ENCODE measurements at regions not wholly inside any gene's neighbourhood (a gene's known extent, or its start where the extent isn't known, plus 50 kb on each side); places are given as distances from the start of the nearest gene placed in this dataset.

DNA sequence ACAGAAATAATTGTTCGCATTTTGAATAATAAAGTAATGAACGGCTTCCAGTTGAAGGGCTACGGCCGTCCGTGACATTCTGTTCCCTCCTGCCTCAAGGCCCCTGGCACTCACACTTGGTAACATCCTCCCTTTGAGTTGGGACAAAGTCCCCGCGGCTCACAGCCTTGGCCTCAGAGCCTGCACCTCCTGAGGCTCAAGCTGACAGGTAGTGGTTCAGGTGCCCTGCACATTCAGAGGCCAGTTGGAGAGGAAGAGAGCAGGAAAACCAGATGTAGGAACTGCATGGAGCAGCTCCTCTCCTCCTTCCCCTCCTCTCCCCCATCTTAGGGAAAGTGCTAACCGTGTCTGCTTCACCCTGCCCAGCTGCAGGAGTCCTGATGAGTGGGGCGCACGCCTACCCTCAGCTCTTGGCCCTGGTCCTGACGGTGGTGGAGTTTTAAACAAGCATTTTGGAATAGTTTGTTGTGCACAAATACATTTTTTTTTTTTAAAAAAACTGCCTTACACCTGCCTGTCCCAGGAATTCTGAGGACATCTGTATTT lies 393.1 kb downstream of the SMOC2 start:
- TF ChIP-seq, protein P1, sequence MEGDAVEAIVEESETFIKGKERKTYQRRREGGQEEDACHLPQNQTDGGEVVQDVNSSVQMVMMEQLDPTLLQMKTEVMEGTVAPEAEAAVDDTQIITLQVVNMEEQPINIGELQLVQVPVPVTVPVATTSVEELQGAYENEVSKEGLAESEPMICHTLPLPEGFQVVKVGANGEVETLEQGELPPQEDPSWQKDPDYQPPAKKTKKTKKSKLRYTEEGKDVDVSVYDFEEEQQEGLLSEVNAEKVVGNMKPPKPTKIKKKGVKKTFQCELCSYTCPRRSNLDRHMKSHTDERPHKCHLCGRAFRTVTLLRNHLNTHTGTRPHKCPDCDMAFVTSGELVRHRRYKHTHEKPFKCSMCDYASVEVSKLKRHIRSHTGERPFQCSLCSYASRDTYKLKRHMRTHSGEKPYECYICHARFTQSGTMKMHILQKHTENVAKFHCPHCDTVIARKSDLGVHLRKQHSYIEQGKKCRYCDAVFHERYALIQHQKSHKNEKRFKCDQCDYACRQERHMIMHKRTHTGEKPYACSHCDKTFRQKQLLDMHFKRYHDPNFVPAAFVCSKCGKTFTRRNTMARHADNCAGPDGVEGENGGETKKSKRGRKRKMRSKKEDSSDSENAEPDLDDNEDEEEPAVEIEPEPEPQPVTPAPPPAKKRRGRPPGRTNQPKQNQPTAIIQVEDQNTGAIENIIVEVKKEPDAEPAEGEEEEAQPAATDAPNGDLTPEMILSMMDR (IDR thresholded peaks at IDR 0.05) = no peak
- TF ChIP-seq POLR2A (IDR thresholded peaks at IDR 0.05) = no peak
- no peak for ATAC-seq
- Histone ChIP-seq H3K4me1 (no peaks in the 10 kb centered on the region), H3K4me3 (no peak overlapping the region), H3K27ac (no peak overlapping the region), H3K27me3 (peaks cover 0 to 14% (median 0%) of the 10 kb centered on the region in 9 donors), H3K9me3 (no peaks in the 10 kb centered on the region), H3K36me3 (no peaks in the 10 kb centered on the region)
- DNase-seq = no peak
- intact Hi-C loops (cut with DNase I) = no loop called here
- WGBS, 4 donors = 61 to 71% (median 64%) methylated on average over 10 to 11 of the region's 11 CpGs

DNA sequence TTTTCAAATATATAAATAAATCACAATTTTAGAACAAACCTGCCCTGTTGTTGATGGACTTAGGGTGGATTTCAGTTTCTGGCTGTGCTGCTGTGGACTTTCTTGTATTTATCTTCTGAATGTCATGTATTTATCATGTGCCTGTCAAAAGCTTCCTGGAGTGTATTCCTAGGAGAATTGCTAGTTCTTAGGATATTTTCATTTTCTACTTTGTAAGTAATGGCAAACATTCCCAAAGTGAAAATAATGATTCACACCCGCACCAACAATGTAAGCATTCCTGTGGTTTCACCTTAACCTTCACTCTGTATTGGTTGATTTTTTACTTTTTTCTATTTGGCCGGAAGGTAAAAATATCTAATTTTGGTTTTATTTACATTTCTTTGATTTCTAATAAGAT lies 387.8 kb downstream of the SMOC2 start:
- no peak overlapping the region for H3K27ac ChIP-seq
- WGBS, 4 donors = 65 to 80% (median 71%) methylated on average over 2 of the region's 2 CpGs
- no peak for ATAC-seq
- H3K36me3 ChIP-seq = no peaks in the 10 kb centered on the region
- no peak for DNase-seq
- TF ChIP-seq POLR2A (IDR thresholded peaks at IDR 0.05) = no peak
- intact Hi-C loops (cut with DNase I) = no loop called here
- no peak overlapping the region for H3K4me3 ChIP-seq
- no peaks in the 10 kb centered on the region for H3K9me3 ChIP-seq
- H3K27me3 ChIP-seq = no peaks in the 10 kb centered on the region
- H3K4me1 ChIP-seq = peaks cover 0 to under 1% (median 0%) of the 10 kb centered on the region in 12 donors

DNA sequence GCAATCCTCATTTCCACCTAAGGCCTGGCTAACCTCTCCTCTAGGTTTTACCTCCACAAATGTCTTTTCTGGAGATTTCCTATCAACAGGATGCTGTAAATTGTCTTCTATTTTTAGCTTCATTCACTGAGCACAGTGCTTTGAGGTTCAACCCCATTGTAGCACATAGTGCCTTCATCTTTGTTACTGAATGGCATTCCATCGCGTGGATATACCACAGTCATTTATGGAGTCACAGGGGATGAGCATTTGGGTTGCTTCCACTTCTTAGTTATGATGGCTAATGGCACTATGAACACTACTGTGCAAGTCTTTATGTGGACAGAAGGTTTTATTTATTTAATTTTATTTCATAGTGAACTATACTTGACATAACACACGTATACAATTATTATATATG lies 387.1 kb downstream of the SMOC2 start:
- Histone ChIP-seq H3K9me3 (no peaks in the 10 kb centered on the region), H3K27ac (no peak overlapping the region), H3K36me3 (no peaks in the 10 kb centered on the region), H3K4me3 (no peak overlapping the region), H3K27me3 (no peaks in the 10 kb centered on the region), H3K4me1 (peaks cover 0 to 5% (median 0%) of the 10 kb centered on the region in 12 donors)
- no peak for ATAC-seq
- intact Hi-C loops (cut with DNase I) = no loop called here
- DNase-seq = no peak
- WGBS, 4 donors = 78 to 94% (median 92%) methylated on average over 3 of the region's 3 CpGs
- TF ChIP-seq, protein P1 (IDR thresholded peaks at IDR 0.05) = no peak
- no peak for TF ChIP-seq POLR2A (IDR thresholded peaks at IDR 0.05)

- H3K36me3 ChIP-seq = no peaks in the 10 kb centered on the region
- no peak for DNase-seq
- intact Hi-C loops (cut with DNase I) = no loop called here
- no peak overlapping the region for H3K4me3 ChIP-seq
- TF ChIP-seq POLR2A (IDR thresholded peaks at IDR 0.05) = no peak
- TF ChIP-seq, protein P1 (IDR thresholded peaks at IDR 0.05) = no peak
- WGBS, 4 donors = 26 to 60% (median 40%) methylated on average over 4 of the region's 4 CpGs
- no peak overlapping the region for H3K27ac ChIP-seq
- ATAC-seq = no peak
- peaks cover 0 to 5% (median 0%) of the 10 kb centered on the region in 12 donors for H3K4me1 ChIP-seq
- H3K27me3 ChIP-seq = no peaks in the 10 kb centered on the region
- no peaks in the 10 kb centered on the region for H3K9me3 ChIP-seq
These were observed 386.5 kb downstream of the SMOC2 start for GRCh38 chr6:168827586-168827871.

All from heart left ventricle (tissue), 16 donors.